SK-N-SH treated with all-trans-retinoic acid at 6 μM for 48 hours (cell line): ENCODE measurements at regions not wholly inside any gene's neighbourhood (a gene's known extent, or its start where the extent isn't known, plus 50 kb on each side); places are given as distances from the start of the nearest gene placed in this dataset.

Experiments used
- ARNTL ChIP-seq: fragments of 450-650 bp; formaldehyde crosslinking; IDR thresholded peaks from 2 replicates; pipeline ENCODE4 v1.5.0; 2020; ENCODE audit warnings: low read depth, mild to moderate bottlenecking, moderate library complexity, borderline replicate concordance
- BACH2 ChIP-seq: fragments of 250-450 bp; sonication (Bioruptor Pico); IDR thresholded peaks from 2 replicates; pipeline ENCODE4 v1.9.0; 2021; ENCODE audit warnings: mild to moderate bottlenecking, borderline replicate concordance
- CREB5 ChIP-seq: fragments of 250-450 bp; sonication (Bioruptor Pico); IDR thresholded peaks from 2 replicates; pipeline ENCODE4 v1.5.1; 2020; ENCODE audit warnings: low read depth, mild to moderate bottlenecking, moderate library complexity
- GLIS3 ChIP-seq: fragments of 250-450 bp; sonication (Bioruptor Pico); IDR thresholded peaks from 2 replicates; pipeline ENCODE4 v1.5.0; 2020; ENCODE audit warnings: mild to moderate bottlenecking, moderate library complexity
- ISL1 ChIP-seq: fragments of 250-450 bp; sonication (Bioruptor Pico); IDR thresholded peaks from 2 replicates; pipeline ENCODE4 v2.1.2; 2022; ENCODE audit warnings: mild to moderate bottlenecking, moderate library complexity
- PPARA ChIP-seq: fragments of 250-450 bp; sonication (Bioruptor Pico); IDR thresholded peaks from 2 replicates; pipeline ENCODE4 v1.5.0; 2020; ENCODE audit warnings: mild to moderate bottlenecking, borderline replicate concordance
- RARB ChIP-seq: fragments of 250-450 bp; sonication (Bioruptor Pico); IDR thresholded peaks from 2 replicates; pipeline ENCODE4 v1.8.0; 2021; ENCODE audit warnings: mild to moderate bottlenecking, moderate library complexity
- TOX ChIP-seq: fragments of 250-450 bp; sonication (Bioruptor Pico); IDR thresholded peaks from 2 replicates; pipeline ENCODE4 v1.8.0; 2021; ENCODE audit warnings: mild to moderate bottlenecking, moderate library complexity, borderline replicate concordance
- ZC3H10 ChIP-seq: fragments of 250-450 bp; sonication (Bioruptor Pico); IDR thresholded peaks from 2 replicates; pipeline ENCODE4 v1.5.1; 2021; ENCODE audit warnings: mild to moderate bottlenecking, moderate library complexity
- ZFP3 ChIP-seq: fragments of 250-450 bp; sonication (Bioruptor Pico); IDR thresholded peaks from 2 replicates; pipeline ENCODE4 v1.5.0; 2020; ENCODE audit warnings: mild to moderate bottlenecking, moderate library complexity
- ZNF565 ChIP-seq: fragments of 450-650 bp; formaldehyde crosslinking; conservative IDR thresholded peaks from 2 replicates; pipeline ENCODE4 v1.5.0; 2020; ENCODE audit warnings: low read depth, mild to moderate bottlenecking, moderate library complexity
- ZNF8 ChIP-seq: fragments of 450-650 bp; formaldehyde crosslinking; IDR thresholded peaks from 2 replicates; pipeline ENCODE4 v1.5.0; 2020; ENCODE audit warnings: mild to moderate bottlenecking, moderate library complexity
- TF ChIP-seq, protein P1 (sequence below): fragments of 250-450 bp; sonication (Bioruptor Pico); IDR thresholded peaks from 2 replicates; pipeline ENCODE4 v1.8.0; 2020; ENCODE audit warnings: mild to moderate bottlenecking, moderate library complexity, borderline replicate concordance

DNA sequence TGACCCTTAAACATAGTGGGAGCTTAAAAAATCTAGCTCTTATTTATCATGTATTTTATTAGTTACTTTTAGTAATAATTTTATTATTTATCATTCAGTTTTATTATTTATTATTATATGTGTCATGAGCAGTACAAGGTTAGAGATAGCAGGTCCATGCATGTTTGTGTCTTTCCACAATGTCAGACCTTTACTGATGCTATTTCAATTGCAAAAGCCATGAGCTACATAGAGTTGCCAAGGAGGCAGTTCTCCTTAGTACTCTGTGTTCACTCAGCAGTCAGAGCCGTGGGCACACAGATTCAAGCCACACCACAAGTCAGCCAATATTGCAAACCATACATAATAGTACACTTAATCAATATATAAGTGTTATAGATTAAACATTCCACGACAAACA lies 157.9 kb upstream of the NTRK2 start:
- TF ChIP-seq ZFP3 (CRISPR knock-in tag) (no peak), BACH2 (CRISPR knock-in tag) (no peak), CREB5 (CRISPR knock-in tag) (no peak), GLIS3 (no peak), ISL1 (no peak), ZNF8 (no peak), RARB (CRISPR knock-in tag) (no peak), ZC3H10 (no peak), TOX (no peak), ARNTL (no peak), ZNF565 (CRISPR knock-in tag) (no peak), PPARA (CRISPR knock-in tag) (no peak)
- TF ChIP-seq, protein P1, sequence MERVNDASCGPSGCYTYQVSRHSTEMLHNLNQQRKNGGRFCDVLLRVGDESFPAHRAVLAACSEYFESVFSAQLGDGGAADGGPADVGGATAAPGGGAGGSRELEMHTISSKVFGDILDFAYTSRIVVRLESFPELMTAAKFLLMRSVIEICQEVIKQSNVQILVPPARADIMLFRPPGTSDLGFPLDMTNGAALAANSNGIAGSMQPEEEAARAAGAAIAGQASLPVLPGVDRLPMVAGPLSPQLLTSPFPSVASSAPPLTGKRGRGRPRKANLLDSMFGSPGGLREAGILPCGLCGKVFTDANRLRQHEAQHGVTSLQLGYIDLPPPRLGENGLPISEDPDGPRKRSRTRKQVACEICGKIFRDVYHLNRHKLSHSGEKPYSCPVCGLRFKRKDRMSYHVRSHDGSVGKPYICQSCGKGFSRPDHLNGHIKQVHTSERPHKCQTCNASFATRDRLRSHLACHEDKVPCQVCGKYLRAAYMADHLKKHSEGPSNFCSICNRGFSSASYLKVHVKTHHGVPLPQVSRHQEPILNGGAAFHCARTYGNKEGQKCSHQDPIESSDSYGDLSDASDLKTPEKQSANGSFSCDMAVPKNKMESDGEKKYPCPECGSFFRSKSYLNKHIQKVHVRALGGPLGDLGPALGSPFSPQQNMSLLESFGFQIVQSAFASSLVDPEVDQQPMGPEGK (CRISPR knock-in tag), result no peak
